ENCODE measurements at regions not wholly inside any gene's neighbourhood (a gene's known extent, or its start where the extent isn't known, plus 50 kb on each side); places are given as distances from the start of the nearest gene placed in this dataset.

DNA sequence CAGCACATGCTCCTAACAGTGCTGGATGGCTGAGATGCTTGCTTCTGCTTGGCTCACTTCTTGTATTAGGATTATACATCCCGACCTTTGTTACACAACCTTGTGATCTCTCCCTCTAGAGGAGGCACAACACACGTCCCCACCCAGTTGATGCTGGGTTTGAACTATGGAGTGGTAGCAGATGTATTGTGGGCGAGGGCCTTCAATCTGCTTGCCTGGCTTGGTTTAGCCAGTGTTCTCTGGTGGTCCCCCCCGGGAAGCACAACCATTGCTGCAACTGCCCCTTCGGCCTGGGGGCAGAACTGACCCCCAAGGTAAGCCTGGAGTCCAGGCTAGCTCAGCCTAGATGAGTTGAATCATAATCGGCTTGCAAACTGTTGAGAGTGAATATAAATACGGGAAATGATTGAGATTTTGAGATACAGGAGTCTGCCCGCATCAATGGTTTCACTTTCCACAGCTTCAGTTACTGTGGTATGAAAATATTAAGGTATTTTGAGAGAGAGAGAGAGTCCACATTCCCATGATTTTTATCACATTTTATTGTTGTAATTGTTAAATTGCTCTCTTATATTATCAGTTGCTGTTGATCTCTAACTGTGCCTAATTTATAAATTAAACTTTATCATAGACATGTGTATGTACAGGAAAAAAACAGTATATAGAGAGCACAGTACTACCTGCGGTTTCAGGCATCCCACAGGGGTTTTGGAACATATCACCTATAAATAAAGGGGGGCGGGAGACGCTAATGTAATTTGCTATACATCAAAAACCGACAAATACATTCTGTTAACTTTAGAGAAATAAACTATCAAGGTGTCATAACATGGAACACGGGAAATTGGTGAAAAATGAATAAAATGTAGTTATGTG lies 482.0 kb upstream of the B3GAT1 start:
- TF ChIP-seq EZH2 (IDR thresholded peaks at IDR 0.05), result no peak
- TF ChIP-seq, protein P1, sequence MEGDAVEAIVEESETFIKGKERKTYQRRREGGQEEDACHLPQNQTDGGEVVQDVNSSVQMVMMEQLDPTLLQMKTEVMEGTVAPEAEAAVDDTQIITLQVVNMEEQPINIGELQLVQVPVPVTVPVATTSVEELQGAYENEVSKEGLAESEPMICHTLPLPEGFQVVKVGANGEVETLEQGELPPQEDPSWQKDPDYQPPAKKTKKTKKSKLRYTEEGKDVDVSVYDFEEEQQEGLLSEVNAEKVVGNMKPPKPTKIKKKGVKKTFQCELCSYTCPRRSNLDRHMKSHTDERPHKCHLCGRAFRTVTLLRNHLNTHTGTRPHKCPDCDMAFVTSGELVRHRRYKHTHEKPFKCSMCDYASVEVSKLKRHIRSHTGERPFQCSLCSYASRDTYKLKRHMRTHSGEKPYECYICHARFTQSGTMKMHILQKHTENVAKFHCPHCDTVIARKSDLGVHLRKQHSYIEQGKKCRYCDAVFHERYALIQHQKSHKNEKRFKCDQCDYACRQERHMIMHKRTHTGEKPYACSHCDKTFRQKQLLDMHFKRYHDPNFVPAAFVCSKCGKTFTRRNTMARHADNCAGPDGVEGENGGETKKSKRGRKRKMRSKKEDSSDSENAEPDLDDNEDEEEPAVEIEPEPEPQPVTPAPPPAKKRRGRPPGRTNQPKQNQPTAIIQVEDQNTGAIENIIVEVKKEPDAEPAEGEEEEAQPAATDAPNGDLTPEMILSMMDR (IDR thresholded peaks at IDR 0.05), result no peak
